HEK293 (cell line): ENCODE measurements at regions not wholly inside any gene's neighbourhood (a gene's known extent, or its start where the extent isn't known, plus 50 kb on each side); places are given as distances from the start of the nearest gene placed in this dataset.

Experiments
- KLF1 ChIP-seq: fragments of 450-650 bp; formaldehyde crosslinking; IDR thresholded peaks from 2 replicates; pipeline ENCODE4 v1.5.1; 2016; ENCODE audit warnings: missing biosample characterization, missing genetic modification characterization
- PBX3 ChIP-seq: sonication (generic); formaldehyde crosslinking; IDR thresholded peaks from 2 replicates; pipeline ENCODE4 v1.8.1; 2022; ENCODE audit warnings: mild to moderate bottlenecking, moderate library complexity, missing genetic modification reagents
- REPIN1 ChIP-seq: fragments of 450-650 bp; formaldehyde crosslinking; IDR thresholded peaks from 2 replicates; pipeline ENCODE4 v1.5.1; 2017; ENCODE audit warnings: missing biosample characterization, missing genetic modification characterization, low read depth
- YY1 ChIP-seq: fragments of 450-650 bp; formaldehyde crosslinking; IDR thresholded peaks from 2 replicates; pipeline ENCODE4 v1.5.1; 2018; ENCODE audit warnings: missing biosample characterization, missing genetic modification characterization
- ZBTB26 ChIP-seq: fragments of 450-650 bp; formaldehyde crosslinking; optimal IDR thresholded peaks from 2 replicates; pipeline ENCODE3; 2016; ENCODE audit warnings: missing biosample characterization, mild to moderate bottlenecking, missing genetic modification characterization
- ZBTB49 ChIP-seq: fragments of 450-650 bp; formaldehyde crosslinking; IDR thresholded peaks from 2 replicates; pipeline ENCODE4 v1.5.1; 2016; ENCODE audit warnings: missing biosample characterization, missing genetic modification characterization, low read depth
- ZNF121 ChIP-seq: fragments of 450-650 bp; formaldehyde crosslinking; IDR thresholded peaks from 2 replicates; pipeline ENCODE4 v1.5.1; 2016; ENCODE audit warnings: missing biosample characterization, missing genetic modification characterization
- ZNF24 ChIP-seq: fragments of 450-650 bp; formaldehyde crosslinking; IDR thresholded peaks from 2 replicates; pipeline ENCODE4 v1.5.1; 2016; ENCODE audit warnings: missing biosample characterization, missing genetic modification characterization
- ZNF629 ChIP-seq: fragments of 450-650 bp; formaldehyde crosslinking; IDR thresholded peaks from 2 replicates; pipeline ENCODE4 v1.5.1; 2017; ENCODE audit warnings: missing biosample characterization, missing genetic modification characterization
- ZNF776 ChIP-seq: fragments of 450-650 bp; formaldehyde crosslinking; IDR thresholded peaks from 2 replicates; pipeline ENCODE4 v1.5.0; 2017; ENCODE audit warnings: missing biosample characterization, missing genetic modification characterization, borderline replicate concordance
- ZNF830 ChIP-seq: fragments of 450-650 bp; IDR thresholded peaks from 2 replicates; pipeline ENCODE4 v1.5.0; 2018; ENCODE audit warnings: missing biosample characterization, missing genetic modification characterization, low read depth, mild to moderate bottlenecking, moderate library complexity
- ZSCAN23 ChIP-seq: fragments of 450-650 bp; formaldehyde crosslinking; IDR thresholded peaks from 2 replicates; pipeline ENCODE4 v1.5.1; 2016; ENCODE audit warnings: missing biosample characterization, missing genetic modification characterization
- TF ChIP-seq, protein P1 (sequence below): fragments of 450-650 bp; formaldehyde crosslinking; IDR thresholded peaks from 2 replicates; pipeline ENCODE4 v1.5.1; 2016; ENCODE audit warnings: missing biosample characterization, missing genetic modification characterization
- TF ChIP-seq, protein P2 (sequence below): fragments of 450-650 bp; formaldehyde crosslinking; conservative IDR thresholded peaks from 2 replicates; pipeline ENCODE4 v1.5.1; 2016; ENCODE audit warnings: low read depth, missing biosample characterization, missing genetic modification characterization

DNA sequence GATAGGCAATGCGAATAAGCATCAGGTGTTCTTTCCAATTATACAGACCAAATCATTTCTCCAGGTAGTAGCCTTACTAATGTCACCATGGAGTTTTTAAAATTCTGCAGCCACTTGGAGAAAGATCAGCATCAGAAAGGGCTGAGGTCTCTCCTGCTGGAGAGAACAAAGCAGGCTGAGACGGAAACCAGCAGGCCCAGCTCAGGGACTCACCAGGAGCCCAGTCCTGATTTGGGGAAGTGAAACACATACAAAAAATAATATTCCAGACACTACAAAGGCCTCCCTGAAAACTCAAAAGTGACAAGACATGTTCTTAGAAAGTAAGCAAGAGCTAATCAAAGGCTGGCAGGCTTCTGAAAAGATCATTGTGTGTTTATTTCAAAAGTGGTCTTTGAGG, 207.1 kb upstream of the GHITM start:
- TF ChIP-seq YY1 (tag by site-specific recombination) (no peak), ZNF629 (no peak), ZNF121 (tag by site-specific recombination) (no peak), REPIN1 (tag by site-specific recombination) (no peak), KLF1 (tag by site-specific recombination) (no peak), ZNF776 (no peak), ZBTB26 (tag by site-specific recombination) (no peak), PBX3 (CRISPR knock-in tag) (no peak), ZBTB49 (no peak), ZNF24 (tag by site-specific recombination) (no peak), ZSCAN23 (tag by site-specific recombination) (no peak), ZNF830 (tag by site-specific recombination) (no peak)
- TF ChIP-seq, protein P1, sequence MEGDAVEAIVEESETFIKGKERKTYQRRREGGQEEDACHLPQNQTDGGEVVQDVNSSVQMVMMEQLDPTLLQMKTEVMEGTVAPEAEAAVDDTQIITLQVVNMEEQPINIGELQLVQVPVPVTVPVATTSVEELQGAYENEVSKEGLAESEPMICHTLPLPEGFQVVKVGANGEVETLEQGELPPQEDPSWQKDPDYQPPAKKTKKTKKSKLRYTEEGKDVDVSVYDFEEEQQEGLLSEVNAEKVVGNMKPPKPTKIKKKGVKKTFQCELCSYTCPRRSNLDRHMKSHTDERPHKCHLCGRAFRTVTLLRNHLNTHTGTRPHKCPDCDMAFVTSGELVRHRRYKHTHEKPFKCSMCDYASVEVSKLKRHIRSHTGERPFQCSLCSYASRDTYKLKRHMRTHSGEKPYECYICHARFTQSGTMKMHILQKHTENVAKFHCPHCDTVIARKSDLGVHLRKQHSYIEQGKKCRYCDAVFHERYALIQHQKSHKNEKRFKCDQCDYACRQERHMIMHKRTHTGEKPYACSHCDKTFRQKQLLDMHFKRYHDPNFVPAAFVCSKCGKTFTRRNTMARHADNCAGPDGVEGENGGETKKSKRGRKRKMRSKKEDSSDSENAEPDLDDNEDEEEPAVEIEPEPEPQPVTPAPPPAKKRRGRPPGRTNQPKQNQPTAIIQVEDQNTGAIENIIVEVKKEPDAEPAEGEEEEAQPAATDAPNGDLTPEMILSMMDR (tag by site-specific recombination), result no peak
- TF ChIP-seq, protein P2, sequence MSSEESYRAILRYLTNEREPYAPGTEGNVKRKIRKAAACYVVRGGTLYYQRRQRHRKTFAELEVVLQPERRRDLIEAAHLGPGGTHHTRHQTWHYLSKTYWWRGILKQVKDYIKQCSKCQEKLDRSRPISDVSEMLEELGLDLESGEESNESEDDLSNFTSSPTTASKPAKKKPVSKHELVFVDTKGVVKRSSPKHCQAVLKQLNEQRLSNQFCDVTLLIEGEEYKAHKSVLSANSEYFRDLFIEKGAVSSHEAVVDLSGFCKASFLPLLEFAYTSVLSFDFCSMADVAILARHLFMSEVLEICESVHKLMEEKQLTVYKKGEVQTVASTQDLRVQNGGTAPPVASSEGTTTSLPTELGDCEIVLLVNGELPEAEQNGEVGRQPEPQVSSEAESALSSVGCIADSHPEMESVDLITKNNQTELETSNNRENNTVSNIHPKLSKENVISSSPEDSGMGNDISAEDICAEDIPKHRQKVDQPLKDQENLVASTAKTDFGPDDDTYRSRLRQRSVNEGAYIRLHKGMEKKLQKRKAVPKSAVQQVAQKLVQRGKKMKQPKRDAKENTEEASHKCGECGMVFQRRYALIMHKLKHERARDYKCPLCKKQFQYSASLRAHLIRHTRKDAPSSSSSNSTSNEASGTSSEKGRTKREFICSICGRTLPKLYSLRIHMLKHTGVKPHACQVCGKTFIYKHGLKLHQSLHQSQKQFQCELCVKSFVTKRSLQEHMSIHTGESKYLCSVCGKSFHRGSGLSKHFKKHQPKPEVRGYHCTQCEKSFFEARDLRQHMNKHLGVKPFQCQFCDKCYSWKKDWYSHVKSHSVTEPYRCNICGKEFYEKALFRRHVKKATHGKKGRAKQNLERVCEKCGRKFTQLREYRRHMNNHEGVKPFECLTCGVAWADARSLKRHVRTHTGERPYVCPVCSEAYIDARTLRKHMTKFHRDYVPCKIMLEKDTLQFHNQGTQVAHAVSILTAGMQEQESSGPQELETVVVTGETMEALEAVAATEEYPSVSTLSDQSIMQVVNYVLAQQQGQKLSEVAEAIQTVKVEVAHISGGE (tag by site-specific recombination), result no peak
